Immature natural killer cell (primary cell): ENCODE measurements at regions not wholly inside any gene's neighbourhood (a gene's known extent, or its start where the extent isn't known, plus 50 kb on each side); places are given as distances from the start of the nearest gene placed in this dataset.

ENCODE experiments used
- DNase-seq, 3 donors: peaks; one replicate each; pipeline ENCODE4 v3.0.0; 2022; ENCODE audit warnings: mixed read lengths in 1 of 3
- H3K27ac Mint-ChIP-seq, 6 donors: one replicate each; pipeline ENCODE4 v1.8.0; 2020; ENCODE audit warnings: mixed read lengths in 6 of 6, mild to moderate bottlenecking in 5 of 6, inconsistent platforms in 4 of 6, moderate library complexity in 3 of 6
- H3K27me3 Mint-ChIP-seq, 3 donors: one replicate each; pipeline ENCODE4 v1.8.0; 2020 to 2021; ENCODE audit warnings: low read depth in 3 of 3, mild to moderate bottlenecking in 3 of 3, mixed read lengths in 3 of 3, moderate library complexity in 3 of 3, inconsistent platforms in 1 of 3
- H3K36me3 Mint-ChIP-seq, 3 donors: one replicate each; pipeline ENCODE4 v1.8.0; 2020; ENCODE audit warnings: mixed read lengths in 3 of 3, inconsistent platforms in 2 of 3, mild to moderate bottlenecking in 2 of 3
- H3K4me1 Mint-ChIP-seq, 2 donors: one replicate each; pipeline ENCODE4 v1.8.0; 2020; ENCODE audit warnings: inconsistent platforms in 2 of 2, mild to moderate bottlenecking in 2 of 2, mixed read lengths in 2 of 2, moderate library complexity in 1 of 2
- H3K4me3 Mint-ChIP-seq, 5 donors: one replicate each; pipeline ENCODE4 v1.8.0; 2020; ENCODE audit warnings: mild to moderate bottlenecking in 5 of 5, mixed read lengths in 5 of 5, inconsistent platforms in 3 of 5, moderate library complexity in 3 of 5
- H3K9me3 Mint-ChIP-seq, 6 donors: one replicate each; pipeline ENCODE4 v1.8.0; 2020; ENCODE audit warnings: mild to moderate bottlenecking in 6 of 6, mixed read lengths in 6 of 6, inconsistent platforms in 4 of 6, moderate library complexity in 3 of 6

- Mint-ChIP-seq H3K27me3 (peaks cover 0 to 4% (median 2%) of the 10 kb centered on the region in 3 donors), H3K27ac (no peak overlapping the region), H3K36me3 (no peaks in the 10 kb centered on the region), H3K4me3 (no peak overlapping the region), H3K4me1 (peaks cover 12 to 31% of the 10 kb centered on the region in 2 donors), H3K9me3 (peaks cover 0 to 12% (median 5%) of the 10 kb centered on the region in 6 donors)
- DNase-seq: no peak
Observed at GRCh38 chr5:57818397-57818796, 335.8 kb upstream of the ACTBL2 start.

GRCh38 chr5:57817924-57818323 lies 335.3 kb upstream of the ACTBL2 start:
- Mint-ChIP-seq H3K27ac (no peak overlapping the region), H3K4me1 (peaks cover 12 to 31% of the 10 kb centered on the region in 2 donors), H3K27me3 (peaks cover 0 to 3% (median 2%) of the 10 kb centered on the region in 3 donors), H3K4me3 (peak overlapping the region in 1 of 5 donors; percentile 6), H3K36me3 (no peaks in the 10 kb centered on the region), H3K9me3 (peaks cover 0 to 8% (median 4%) of the 10 kb centered on the region in 6 donors)
- peak; percentile 1 to 28 (median 9) for DNase-seq

- H3K4me3 Mint-ChIP-seq: no peak overlapping the region
- H3K36me3 Mint-ChIP-seq: no peaks in the 10 kb centered on the region
- no peak overlapping the region for H3K27ac Mint-ChIP-seq
- H3K9me3 Mint-ChIP-seq: peaks cover 0 to 6% (median 3%) of the 10 kb centered on the region in 6 donors
- peaks cover 0 to 3% (median 2%) of the 10 kb centered on the region in 3 donors for H3K27me3 Mint-ChIP-seq
- peaks cover 12 to 31% of the 10 kb centered on the region in 2 donors for H3K4me1 Mint-ChIP-seq
- no peak for DNase-seq
Observed at GRCh38 chr5:57817001-57817453, 334.4 kb upstream of the ACTBL2 start.

- no peak overlapping the region for H3K27ac Mint-ChIP-seq
- peaks cover 12 to 31% of the 10 kb centered on the region in 2 donors for H3K4me1 Mint-ChIP-seq
- H3K27me3 Mint-ChIP-seq: peaks cover 0 to 3% (median 2%) of the 10 kb centered on the region in 3 donors
- H3K36me3 Mint-ChIP-seq: no peaks in the 10 kb centered on the region
- peaks cover 0 to 6% (median under 1%) of the 10 kb centered on the region in 6 donors for H3K9me3 Mint-ChIP-seq
- no peak for DNase-seq
- H3K4me3 Mint-ChIP-seq: no peak overlapping the region
Observed at GRCh38 chr5:57816108-57816507, 333.5 kb upstream of the ACTBL2 start.

GRCh38 chr5:57805732-57806131 lies 323.1 kb upstream of the ACTBL2 start:
- Mint-ChIP-seq H3K27ac (no peak overlapping the region), H3K27me3 (peaks cover 0 to 2% (median 1%) of the 10 kb centered on the region in 3 donors), H3K9me3 (peaks cover 0 to 7% (median 1%) of the 10 kb centered on the region in 6 donors), H3K4me3 (no peak overlapping the region), H3K4me1 (no peaks in the 10 kb centered on the region), H3K36me3 (no peaks in the 10 kb centered on the region)
- no peak for DNase-seq

- Mint-ChIP-seq H3K9me3 (peaks cover 0 to 7% (median 2%) of the 10 kb centered on the region in 6 donors), H3K36me3 (no peaks in the 10 kb centered on the region), H3K27me3 (peaks cover 0 to 3% (median 2%) of the 10 kb centered on the region in 3 donors), H3K4me3 (no peak overlapping the region), H3K4me1 (no peaks in the 10 kb centered on the region), H3K27ac (no peak overlapping the region)
- no peak for DNase-seq
Observed at GRCh38 chr5:57805170-57805569, 322.6 kb upstream of the ACTBL2 start.

GRCh38 chr5:57804505-57804904 lies 321.9 kb upstream of the ACTBL2 start:
- H3K36me3 Mint-ChIP-seq: no peaks in the 10 kb centered on the region
- peaks cover 0 to 3% (median 2%) of the 10 kb centered on the region in 3 donors for H3K27me3 Mint-ChIP-seq
- no peak overlapping the region for H3K27ac Mint-ChIP-seq
- peaks cover 0 to 7% (median 2%) of the 10 kb centered on the region in 6 donors for H3K9me3 Mint-ChIP-seq
- DNase-seq: no peak
- H3K4me3 Mint-ChIP-seq: no peak overlapping the region
- H3K4me1 Mint-ChIP-seq: no peaks in the 10 kb centered on the region

- Mint-ChIP-seq H3K9me3 (peaks cover 0 to 7% (median 2%) of the 10 kb centered on the region in 6 donors), H3K27ac (no peak overlapping the region), H3K4me1 (no peaks in the 10 kb centered on the region), H3K36me3 (no peaks in the 10 kb centered on the region), H3K4me3 (no peak overlapping the region), H3K27me3 (peaks cover 0 to 3% (median 2%) of the 10 kb centered on the region in 3 donors)
- no peak for DNase-seq
Observed at GRCh38 chr5:57804007-57804444, 321.4 kb upstream of the ACTBL2 start.

- Mint-ChIP-seq H3K4me1 (no peaks in the 10 kb centered on the region), H3K27ac (no peak overlapping the region), H3K9me3 (peaks cover 0 to 7% (median 2%) of the 10 kb centered on the region in 6 donors), H3K4me3 (no peak overlapping the region), H3K27me3 (peaks cover 0 to 3% (median 2%) of the 10 kb centered on the region in 3 donors), H3K36me3 (no peaks in the 10 kb centered on the region)
- DNase-seq: no peak
Observed at GRCh38 chr5:57802131-57802530, 319.5 kb upstream of the ACTBL2 start.

- H3K36me3 Mint-ChIP-seq: no peaks in the 10 kb centered on the region
- H3K27ac Mint-ChIP-seq: no peak overlapping the region
- no peak overlapping the region for H3K4me3 Mint-ChIP-seq
- H3K27me3 Mint-ChIP-seq: peaks cover 0 to 2% (median 1%) of the 10 kb centered on the region in 3 donors
- H3K4me1 Mint-ChIP-seq: no peaks in the 10 kb centered on the region
- peaks cover 0 to 3% (median 0%) of the 10 kb centered on the region in 6 donors for H3K9me3 Mint-ChIP-seq
- no peak for DNase-seq
Observed at GRCh38 chr5:57795203-57795602, 312.6 kb upstream of the ACTBL2 start.

- Mint-ChIP-seq H3K9me3 (peaks cover 0 to 2% (median 0%) of the 10 kb centered on the region in 6 donors), H3K27ac (no peak overlapping the region), H3K27me3 (peaks cover 0 to 2% (median 1%) of the 10 kb centered on the region in 3 donors), H3K4me3 (no peak overlapping the region), H3K4me1 (no peaks in the 10 kb centered on the region), H3K36me3 (no peaks in the 10 kb centered on the region)
- no peak for DNase-seq
Observed at GRCh38 chr5:57791875-57792274, 309.3 kb upstream of the ACTBL2 start.

GRCh38 chr5:57785946-57786345 lies 303.3 kb upstream of the ACTBL2 start:
- Mint-ChIP-seq H3K27ac (no peak overlapping the region), H3K4me1 (no peaks in the 10 kb centered on the region), H3K27me3 (peaks cover 0 to 3% (median 0%) of the 10 kb centered on the region in 3 donors), H3K9me3 (no peaks in the 10 kb centered on the region), H3K4me3 (no peak overlapping the region), H3K36me3 (no peaks in the 10 kb centered on the region)
- no peak for DNase-seq

GRCh38 chr5:57784121-57784520 lies 301.5 kb upstream of the ACTBL2 start:
- Mint-ChIP-seq H3K9me3 (no peaks in the 10 kb centered on the region), H3K4me3 (no peak overlapping the region), H3K27me3 (peaks cover 0 to 3% (median 2%) of the 10 kb centered on the region in 3 donors), H3K4me1 (no peaks in the 10 kb centered on the region), H3K36me3 (no peaks in the 10 kb centered on the region), H3K27ac (no peak overlapping the region)
- no peak for DNase-seq

- Mint-ChIP-seq H3K36me3 (no peaks in the 10 kb centered on the region), H3K9me3 (no peaks in the 10 kb centered on the region), H3K27me3 (peaks cover 0 to 3% (median 2%) of the 10 kb centered on the region in 3 donors), H3K4me3 (no peak overlapping the region), H3K4me1 (no peaks in the 10 kb centered on the region), H3K27ac (no peak overlapping the region)
- DNase-seq: no peak
Observed at GRCh38 chr5:57783693-57784092, 301.1 kb upstream of the ACTBL2 start.

GRCh38 chr5:57780961-57781325 lies 298.3 kb upstream of the ACTBL2 start:
- Mint-ChIP-seq H3K27ac (no peak overlapping the region), H3K9me3 (no peaks in the 10 kb centered on the region), H3K4me3 (no peak overlapping the region), H3K27me3 (peaks cover 0 to 3% (median 2%) of the 10 kb centered on the region in 3 donors), H3K4me1 (no peaks in the 10 kb centered on the region), H3K36me3 (no peaks in the 10 kb centered on the region)
- no peak for DNase-seq
